Heart left ventricle (tissue), 16 donors: ENCODE measurements at regions not wholly inside any gene's neighbourhood (a gene's known extent, or its start where the extent isn't known, plus 50 kb on each side); places are given as distances from the start of the nearest gene placed in this dataset.

Experiments
- ATAC-seq, 4 donors: fragments of 200-7000 bp; cut with Tn5 transposase; one replicate each; pipeline ENCODE4 v1.9.1; 2020 to 2022; ENCODE audit warnings: moderate library complexity in 4 of 4, mild to moderate bottlenecking in 3 of 4, moderate number of reproducible peaks in 1 of 4
- DNase-seq, 5 donors: peaks; one replicate each; pipeline ENCODE4 v3.0.0-alpha.2; 2020
- H3K27ac ChIP-seq, 12 donors: fragments of 200-600 bp; sonication (generic) in 4 of 12; one replicate each; pipeline versions ENCODE4 v1.5.0 to v1.8.0; 2016 to 2022; ENCODE audit warnings: mild to moderate bottlenecking in 2 of 12
- H3K27me3 ChIP-seq, 9 donors: fragments of 200-600 bp; sonication (generic) in 2 of 9; one replicate each; pipeline versions ENCODE4 v1.5.1 to v1.8.0; 2016 to 2022; ENCODE audit warnings: mild to moderate bottlenecking in 3 of 9
- H3K36me3 ChIP-seq, 9 donors: fragments of 200-600 bp; sonication (generic) in 2 of 9; one replicate each; pipeline versions ENCODE4 v1.5.0 to v1.8.0; 2018 to 2022; ENCODE audit warnings: mild to moderate bottlenecking in 2 of 9
- H3K4me1 ChIP-seq, 12 donors: fragments of 200-600 bp; sonication (generic) in 4 of 12; one replicate each; pipeline versions ENCODE4 v1.5.0 to v1.8.0; 2016 to 2022; ENCODE audit warnings: mild to moderate bottlenecking in 3 of 12
- H3K4me3 ChIP-seq, 12 donors: fragments of 200-600 bp; sonication (generic) in 4 of 12; one replicate each; pipeline versions ENCODE4 v1.5.0 to v1.8.0; 2017 to 2022; ENCODE audit warnings: mild to moderate bottlenecking in 9 of 12, moderate library complexity in 4 of 12
- H3K9me3 ChIP-seq, 12 donors: fragments of 200-600 bp; sonication (generic) in 4 of 12; one replicate each; pipeline versions ENCODE4 v1.5.0 to v1.8.0; 2016 to 2022; ENCODE audit warnings: mild to moderate bottlenecking in 1 of 12
- CTCF ChIP-seq, 12 donors: fragments of 200-600 bp; sonication (generic) in 4 of 12; IDR thresholded peaks; one replicate each; pipeline versions ENCODE4 v1.5.0 to v1.8.0; 2018 to 2022; ENCODE audit warnings: antibody characterized with exemption in 12 of 12, mild to moderate bottlenecking in 5 of 12
- POLR2A ChIP-seq, 2 donors: fragments of 450-650 bp; IDR thresholded peaks; one replicate each; pipeline ENCODE4 v1.6.1; 2017; ENCODE audit warnings: antibody characterized with exemption in 2 of 2, mild to moderate bottlenecking in 2 of 2, moderate library complexity in 2 of 2
- WGBS, 4 donors: extraction: QIAGEN DNeasy Blood & Tissue Kit in 2 of 4; methylation state at CpG; one replicate each; pipeline versions ENCODE4 v1.1.5 to v1.1.7; 2013 to 2018; 5-methylcytosine and 5-hydroxymethylcytosine counted together
- intact Hi-C, 10 donors: fragments of 100-400 bp; cut with DNase I; formaldehyde crosslinking; loops; one replicate each; pipeline versions ENCODE4 v1.11.1 to v1.14.2; 2022
- donor health status: ischemic (EF 13 %, LVEDD 7.1; RV severe dilation, severe dysfunction).
- donor health status: healthy with polysubstance abuse.
- donor health status: DM: no; HTN: yes; CAD: no.
- donor health status: DM: no; HTN: no; CAD: no.
- donor health status: ischemic (EF 25% LVEDD 6.9; RV normal size, moderate dysfunction).
- donor health status: ischemic (EF 25% LVEDD 5.7; RV mildly dilated, moderate dysfunction).
- donor health status: healthy.
- donor health status: DM: yes; HTN: yes; CAD: no.
- donor health status: ischemic (EF 35%, LVEDD 5.7; RV mildly dilated, moderate dysfunction).
- donor health status: nonischemic (EF 11% LVEDD 7.7; RV severe dilation, severe dysfunction).
- donor health status: DM: yes; HTN: yes; CAD: no.
- donor health status: PGD.
- donor health status: ischemic (EF 29% LVEDD 5.4; RV normal size, mild dysfunction).
- donor health status: nonischemic (EF 23%, LVEDD 6.1; RV moderate dilation, normal function).

DNA sequence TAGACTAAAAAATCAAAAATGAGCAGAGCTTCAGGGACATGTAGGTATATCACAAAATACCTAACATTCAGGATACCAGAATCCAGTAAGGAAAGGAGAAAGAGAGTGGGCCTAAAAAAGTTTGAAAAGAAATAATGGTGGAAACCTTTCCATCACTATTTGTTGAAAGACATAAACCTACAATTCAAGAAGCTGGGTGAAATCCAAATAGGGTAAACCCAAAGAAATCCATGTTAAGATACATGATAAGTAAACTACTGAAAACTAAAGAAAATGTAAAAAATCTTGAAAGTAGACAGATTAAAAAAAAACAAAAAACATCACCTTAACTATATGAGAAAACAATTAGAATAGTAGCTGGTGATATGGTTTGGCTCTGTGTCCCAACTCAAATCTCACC is 76.7 kb upstream of the COMTD1 start:
- peaks cover 0 to 38% (median 17%) of the 10 kb centered on the region in 12 donors for H3K9me3 ChIP-seq
- intact Hi-C loops, result no loop called here
- no peak overlapping the region for H3K27ac ChIP-seq
- DNase-seq, result no peak
- no peaks in the 10 kb centered on the region for H3K27me3 ChIP-seq
- H3K4me1 ChIP-seq, result no peaks in the 10 kb centered on the region
- no peak for ATAC-seq
- H3K36me3 ChIP-seq, result no peaks in the 10 kb centered on the region
- no peak overlapping the region for H3K4me3 ChIP-seq
- TF ChIP-seq POLR2A (IDR thresholded peaks at IDR 0.05), result no peak
- no peak for TF ChIP-seq CTCF (IDR thresholded peaks at IDR 0.05)

DNA sequence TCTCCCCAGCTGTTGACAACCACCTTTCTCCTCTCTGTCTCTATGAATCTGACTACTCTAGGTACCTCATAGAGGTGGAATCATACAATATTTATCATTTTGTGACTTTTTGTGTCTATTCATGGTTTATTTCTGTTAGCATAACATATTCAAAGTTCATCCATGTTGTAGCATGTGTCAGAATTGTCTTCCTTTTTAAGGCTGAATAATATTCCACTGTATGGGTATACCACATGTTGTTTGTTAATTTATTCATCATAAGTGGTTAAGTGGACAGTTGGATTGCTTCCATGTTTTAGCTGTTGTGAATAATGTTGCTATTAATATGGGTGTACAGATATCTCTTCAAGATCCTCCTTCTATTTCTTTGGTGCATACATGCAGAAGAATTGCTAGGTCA is 69.9 kb upstream of the COMTD1 start:
- no peak for ATAC-seq
- no peaks in the 10 kb centered on the region for H3K4me1 ChIP-seq
- no peak for TF ChIP-seq POLR2A (IDR thresholded peaks at IDR 0.05)
- TF ChIP-seq CTCF (IDR thresholded peaks at IDR 0.05), result no peak
- H3K4me3 ChIP-seq, result no peak overlapping the region
- intact Hi-C loops, result no loop called here
- peaks cover 0 to 19% (median 0%) of the 10 kb centered on the region in 12 donors for H3K9me3 ChIP-seq
- H3K27ac ChIP-seq, result no peak overlapping the region
- H3K27me3 ChIP-seq, result no peaks in the 10 kb centered on the region
- no peak for DNase-seq
- no peaks in the 10 kb centered on the region for H3K36me3 ChIP-seq

DNA sequence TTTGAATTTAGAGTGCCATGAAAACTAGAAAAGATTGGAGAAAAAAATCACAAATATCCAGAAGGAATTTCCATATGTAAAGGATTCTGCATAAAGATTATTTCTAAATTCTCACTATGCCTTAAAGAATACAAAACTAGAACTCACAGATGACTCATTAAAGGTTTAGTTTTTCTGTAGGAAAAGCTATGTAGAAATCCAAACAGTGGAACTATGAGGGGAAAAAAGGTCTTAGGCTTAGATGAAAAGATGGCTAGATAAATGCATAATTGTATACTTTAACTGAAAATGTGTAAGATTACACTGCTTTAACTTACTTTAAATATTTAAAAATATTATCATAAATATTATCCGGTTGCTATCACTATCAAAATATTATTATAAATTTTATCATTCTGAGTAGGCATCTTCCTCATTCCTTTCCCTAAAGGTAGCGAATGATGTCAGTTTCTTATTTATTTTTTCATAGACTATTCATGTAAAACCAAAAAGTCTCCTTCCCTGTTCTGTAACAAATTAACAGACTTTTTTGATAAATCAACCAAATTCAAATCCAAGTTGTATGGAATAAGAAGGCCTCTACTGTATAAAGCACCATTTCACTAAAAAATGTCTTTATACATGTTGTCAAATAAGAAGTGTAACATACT is 69.1 kb upstream of the COMTD1 start:
- intact Hi-C loops, result no loop called here
- H3K4me3 ChIP-seq, result no peak overlapping the region
- WGBS, 4 donors, result 89 to 95% (median 91%) methylated on average over 2 of the region's 2 CpGs
- no peak overlapping the region for H3K27ac ChIP-seq
- DNase-seq, result no peak
- TF ChIP-seq POLR2A (IDR thresholded peaks at IDR 0.05), result no peak
- TF ChIP-seq CTCF (IDR thresholded peaks at IDR 0.05), result no peak
- H3K27me3 ChIP-seq, result no peaks in the 10 kb centered on the region
- H3K36me3 ChIP-seq, result no peaks in the 10 kb centered on the region
- ATAC-seq, result no peak
- H3K9me3 ChIP-seq, result peaks cover 0 to 19% (median 0%) of the 10 kb centered on the region in 12 donors
- H3K4me1 ChIP-seq, result no peaks in the 10 kb centered on the region

- intact Hi-C loops, result no loop called here
- H3K9me3 ChIP-seq, result peaks cover 0 to 21% (median 0%) of the 10 kb centered on the region in 12 donors
- no peaks in the 10 kb centered on the region for H3K27me3 ChIP-seq
- 86 to 89% (median 88%) methylated on average over 1 of the region's 1 CpG for WGBS, 4 donors
- H3K4me3 ChIP-seq, result no peak overlapping the region
- no peaks in the 10 kb centered on the region for H3K4me1 ChIP-seq
- ATAC-seq (no peak), DNase-seq (no peak)
- no peak for TF ChIP-seq POLR2A (IDR thresholded peaks at IDR 0.05)
- no peak for TF ChIP-seq CTCF (IDR thresholded peaks at IDR 0.05)
- no peaks in the 10 kb centered on the region for H3K36me3 ChIP-seq
- H3K27ac ChIP-seq, result no peak overlapping the region
Measured at GRCh38 chr10:75304313-75304712, 68.6 kb upstream of the COMTD1 start.
